HT1080 (cell line): ENCODE measurements at regions not wholly inside any gene's neighbourhood (a gene's known extent, or its start where the extent isn't known, plus 50 kb on each side); places are given as distances from the start of the nearest gene placed in this dataset.

ENCODE experiments used
- DNase-seq: peaks from one replicate; pipeline ENCODE4 v3.0.0-alpha.2; 2015; ENCODE audit warnings: low read depth

DNA sequence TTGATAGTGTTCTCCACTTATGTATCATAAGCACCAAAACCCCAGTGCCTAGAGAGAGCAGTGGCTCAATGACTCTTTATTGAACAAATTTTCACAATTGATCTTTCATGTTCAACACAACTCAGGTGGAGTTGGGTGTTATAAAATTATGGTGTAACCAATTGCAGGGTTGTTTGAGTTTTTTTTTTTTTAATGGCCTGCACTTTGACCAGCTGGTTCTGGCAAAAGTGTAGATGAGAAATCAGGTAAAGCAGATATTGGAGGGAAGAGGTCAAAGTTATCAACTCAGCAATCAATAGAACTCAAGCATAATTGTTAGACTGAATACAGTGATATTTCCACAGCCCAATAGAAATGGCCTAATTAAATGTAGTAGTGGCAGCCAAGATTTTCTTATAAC, 1386.3 kb downstream of the SUCLG1 start:
- no peak for DNase-seq

DNA sequence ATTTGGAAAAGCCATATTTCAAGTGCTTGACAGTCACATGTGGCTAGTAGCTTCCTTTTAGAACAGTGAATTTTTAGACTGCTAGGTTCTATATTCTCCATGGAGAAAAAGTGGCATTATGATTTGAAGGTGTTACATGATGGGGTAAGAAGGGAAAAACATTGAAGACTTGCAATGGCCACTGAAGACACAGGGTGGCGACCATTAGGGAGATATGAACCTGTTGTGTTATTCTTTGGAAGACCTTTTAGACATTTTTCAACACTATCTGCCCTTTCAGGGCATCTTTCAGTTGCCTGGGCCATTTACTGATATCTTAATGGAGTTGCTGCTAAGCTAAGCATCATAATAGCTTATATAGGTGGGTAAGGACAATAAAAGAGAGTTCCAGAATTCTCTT, 1387.2 kb downstream of the SUCLG1 start:
- DNase-seq, result no peak

DNA sequence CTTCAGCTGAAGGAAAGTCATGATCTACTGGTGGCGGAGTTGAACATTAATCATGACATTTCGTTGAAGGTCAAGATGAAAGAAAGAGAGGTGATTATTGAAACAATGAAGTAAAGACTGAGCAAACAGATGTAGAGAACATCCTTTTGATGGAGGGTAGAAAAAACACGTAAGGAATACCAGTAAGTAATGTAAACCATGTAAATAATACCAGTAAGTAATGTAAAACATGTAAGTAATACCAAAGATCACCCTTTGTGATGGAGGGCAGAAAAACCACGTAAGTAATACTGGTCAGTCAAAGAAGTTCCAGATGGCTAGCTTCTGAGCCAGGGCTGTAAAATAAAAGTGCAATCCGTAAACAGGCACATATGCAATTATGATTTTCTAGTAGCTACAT, 1387.7 kb downstream of the SUCLG1 start:
- DNase-seq, result no peak

DNA sequence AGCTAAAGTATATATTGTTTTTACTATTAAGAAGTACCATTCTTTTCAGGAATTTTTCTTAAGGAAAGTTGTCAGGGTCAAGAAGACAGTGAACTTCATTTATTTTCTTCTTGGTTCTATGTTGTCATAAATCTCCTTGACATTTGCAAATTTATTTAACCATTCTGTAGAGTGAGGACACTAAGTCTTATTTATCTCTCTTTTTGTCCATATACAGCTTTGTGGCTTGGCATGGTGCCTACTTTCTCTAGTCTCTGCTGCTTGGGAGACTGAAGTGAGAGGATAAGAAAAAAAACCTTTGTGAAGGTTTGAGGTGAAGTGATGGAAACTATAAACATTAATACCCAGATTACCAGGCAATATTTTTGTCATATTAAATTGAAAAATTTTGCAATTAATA, 1389.4 kb downstream of the SUCLG1 start:
- peak; percentile 51 for DNase-seq

DNA sequence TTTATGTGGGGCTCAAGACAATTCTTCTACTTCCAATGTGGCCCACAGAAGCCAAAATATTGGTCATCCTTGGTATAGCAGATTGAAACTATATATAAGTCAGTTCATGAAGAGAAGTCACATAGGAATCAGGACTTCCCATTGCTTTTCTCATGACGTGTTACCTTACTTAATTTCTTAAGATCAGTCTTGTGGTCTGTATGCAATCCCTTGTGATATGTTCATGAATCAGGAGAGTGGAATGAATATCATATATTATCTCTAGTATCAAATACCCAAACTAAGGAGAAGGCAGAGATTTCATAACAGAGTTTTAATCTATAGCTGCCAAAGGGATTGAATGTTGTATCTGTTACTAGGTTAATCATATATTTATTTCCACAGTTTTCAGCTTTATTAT, 1390.4 kb downstream of the SUCLG1 start:
- DNase-seq, result no peak

DNA sequence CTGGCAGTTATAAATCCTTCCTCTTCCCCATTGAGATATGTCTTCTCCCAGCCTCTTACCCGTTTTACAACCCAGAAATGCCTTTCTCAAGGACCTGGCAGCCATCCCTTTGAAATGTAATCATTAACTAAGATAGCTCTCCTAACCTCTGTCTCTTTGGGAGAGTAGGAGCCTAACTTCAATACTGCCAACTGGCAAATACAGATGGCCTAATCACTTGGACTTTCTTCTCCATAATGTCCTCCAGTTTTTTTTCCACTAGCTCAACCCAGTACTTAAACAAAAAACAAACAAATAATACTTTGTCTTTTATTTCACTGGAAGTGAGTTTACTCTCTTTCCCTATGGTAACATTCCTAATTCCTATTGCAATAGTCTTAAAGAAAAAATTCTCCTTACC, 1391.1 kb downstream of the SUCLG1 start:
- no peak for DNase-seq

DNA sequence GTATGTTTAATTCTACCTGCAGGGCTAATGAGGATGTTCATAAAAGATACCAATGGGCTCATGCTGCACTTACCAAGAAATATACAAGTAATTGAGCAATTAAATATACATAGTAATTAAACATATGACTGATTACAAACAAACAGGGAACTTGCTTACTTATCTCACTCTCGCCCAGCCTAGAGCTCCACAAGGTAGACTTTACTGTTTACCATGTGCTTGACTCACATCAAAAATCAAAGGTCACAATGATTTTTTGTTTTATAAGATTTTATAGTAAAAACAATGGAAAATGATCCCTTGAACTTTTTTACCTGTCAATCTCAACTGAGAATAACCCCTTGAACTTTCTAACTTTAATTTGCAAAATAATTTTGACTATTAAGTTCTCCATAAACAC, 1395.1 kb downstream of the SUCLG1 start:
- no peak for DNase-seq

DNA sequence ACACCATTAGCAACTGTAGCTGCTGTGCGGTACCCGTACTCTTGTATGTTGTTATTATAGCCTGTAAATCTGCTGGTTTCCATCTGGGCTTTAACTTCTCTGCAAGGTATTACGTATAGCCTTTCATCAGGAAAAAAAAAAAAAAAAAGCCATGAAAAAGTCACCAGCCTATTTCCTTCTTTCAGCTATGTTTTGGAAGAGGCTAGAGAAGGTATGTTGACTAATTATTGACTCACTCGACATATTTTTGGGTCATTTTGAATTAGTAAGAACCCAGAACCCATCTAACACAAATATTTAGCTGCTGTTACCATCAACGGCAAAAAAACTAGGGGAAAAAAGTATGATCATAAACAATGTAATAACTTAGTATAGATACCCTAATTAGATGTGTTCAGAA, 1395.6 kb downstream of the SUCLG1 start:
- DNase-seq, result no peak

DNA sequence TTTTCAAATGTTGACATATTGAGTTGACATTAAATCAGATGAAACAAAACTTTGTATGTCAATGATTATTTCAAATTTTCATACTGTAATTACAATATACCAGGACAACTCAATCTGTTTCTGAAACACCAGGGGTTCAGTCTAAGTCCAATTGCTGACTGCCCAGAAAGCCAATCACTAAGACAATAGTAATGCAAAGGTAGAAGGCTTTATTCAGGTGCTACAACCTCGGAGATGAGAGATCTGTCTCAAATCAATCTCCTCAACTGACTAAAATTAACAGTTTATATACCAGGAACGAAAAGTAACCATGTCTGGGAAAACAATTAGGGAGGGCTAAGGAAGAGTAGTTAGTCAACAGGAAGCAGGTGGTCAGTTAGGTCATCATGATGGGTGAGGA, 1400.4 kb downstream of the SUCLG1 start:
- DNase-seq, result peak; percentile 11

DNA sequence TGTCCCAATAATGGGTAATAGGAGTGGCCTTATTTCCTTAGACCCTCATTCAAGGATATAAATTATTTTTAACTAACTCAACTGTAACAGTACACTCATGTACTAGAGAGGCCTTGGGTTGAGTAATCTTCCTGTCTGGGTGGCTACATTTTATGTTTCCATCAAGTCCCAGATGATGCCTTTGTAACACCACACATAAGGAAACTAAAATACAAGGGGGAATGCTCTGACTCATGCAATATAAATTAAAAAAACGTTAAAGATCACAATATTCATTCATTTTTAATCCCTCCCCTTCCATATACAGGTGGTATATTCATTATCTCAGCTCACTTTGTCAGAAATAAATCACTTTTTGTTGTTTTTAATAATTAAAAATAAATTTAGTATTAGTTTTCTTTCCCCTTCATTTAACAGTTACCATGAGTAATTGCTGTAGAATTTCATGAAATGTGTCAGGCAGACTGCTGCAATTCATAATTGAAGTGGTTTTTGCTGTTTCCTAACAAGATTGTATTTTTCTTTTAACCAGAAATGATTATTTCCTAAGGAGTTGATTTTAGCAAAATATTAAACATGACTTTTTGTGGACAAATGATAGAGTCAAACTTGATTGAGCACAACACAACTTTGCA, 1403.6 kb downstream of the SUCLG1 start:
- peak; percentile 86 for DNase-seq

DNA sequence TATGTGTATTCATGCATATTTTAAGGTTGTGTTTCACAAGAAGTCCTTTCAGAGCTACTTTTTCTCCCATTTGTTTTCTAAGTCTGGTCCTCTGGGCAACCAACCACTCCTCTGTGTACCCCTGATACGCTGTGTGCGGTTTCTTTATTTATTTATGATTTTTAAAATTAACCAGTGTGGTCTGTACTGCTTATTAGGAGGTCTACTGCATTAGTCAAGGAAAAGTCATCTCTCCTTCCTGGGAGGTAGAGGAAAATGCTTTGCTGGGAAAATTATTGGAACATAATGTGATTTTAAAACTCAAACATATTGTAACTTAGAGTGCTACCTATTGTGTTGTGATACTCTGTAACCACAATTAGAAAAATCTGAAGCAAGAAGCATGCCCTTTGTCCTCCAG, 1404.3 kb downstream of the SUCLG1 start:
- DNase-seq, result no peak

DNA sequence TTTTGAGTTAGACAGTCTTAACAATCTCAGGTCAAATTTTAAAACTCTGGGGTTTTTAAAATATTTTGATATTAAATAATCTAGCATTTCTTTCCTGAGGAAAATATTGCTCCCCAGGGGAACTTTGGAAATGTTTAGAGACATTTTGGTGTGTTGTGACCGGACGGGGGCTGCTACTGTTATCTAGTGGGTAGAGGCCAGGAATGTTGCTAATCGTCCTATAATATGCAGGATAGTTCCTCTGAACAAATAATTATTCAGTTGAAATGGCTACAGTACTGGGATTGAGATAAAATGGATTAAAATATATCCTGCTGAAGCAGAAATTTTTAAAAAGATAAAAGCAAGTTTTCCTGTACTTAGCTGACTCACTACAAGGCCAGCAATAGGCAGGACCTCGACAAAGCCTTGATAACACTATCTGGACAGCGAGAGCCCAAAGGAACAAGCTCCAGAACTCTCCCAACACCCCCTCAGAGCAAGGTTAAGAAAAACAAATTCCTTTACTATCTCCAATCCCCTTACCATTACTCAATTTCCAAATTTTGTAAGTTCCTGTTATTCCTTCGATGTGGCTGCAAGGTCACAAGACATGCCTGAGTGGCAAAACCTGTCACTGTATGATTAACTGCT, 1407.4 kb downstream of the SUCLG1 start:
- no peak for DNase-seq

DNA sequence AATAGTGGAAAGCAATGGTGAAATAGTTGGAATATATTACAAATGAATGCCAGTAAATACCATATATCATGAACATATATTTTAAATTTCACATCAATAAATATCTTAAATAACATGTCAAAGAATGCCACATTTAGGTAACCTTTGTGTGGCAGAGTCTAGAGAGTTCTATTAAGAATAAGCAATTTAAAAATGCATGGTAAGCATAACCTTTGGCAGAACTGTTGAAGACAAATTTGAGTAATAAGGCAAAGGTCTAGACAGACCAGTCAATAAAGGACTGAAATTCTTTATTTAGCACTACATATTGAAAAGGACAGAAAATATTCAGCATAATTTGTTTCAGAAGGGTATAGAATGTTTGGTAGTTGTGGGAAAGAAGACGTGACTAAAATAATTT, 1417.0 kb downstream of the SUCLG1 start:
- no peak for DNase-seq

DNA sequence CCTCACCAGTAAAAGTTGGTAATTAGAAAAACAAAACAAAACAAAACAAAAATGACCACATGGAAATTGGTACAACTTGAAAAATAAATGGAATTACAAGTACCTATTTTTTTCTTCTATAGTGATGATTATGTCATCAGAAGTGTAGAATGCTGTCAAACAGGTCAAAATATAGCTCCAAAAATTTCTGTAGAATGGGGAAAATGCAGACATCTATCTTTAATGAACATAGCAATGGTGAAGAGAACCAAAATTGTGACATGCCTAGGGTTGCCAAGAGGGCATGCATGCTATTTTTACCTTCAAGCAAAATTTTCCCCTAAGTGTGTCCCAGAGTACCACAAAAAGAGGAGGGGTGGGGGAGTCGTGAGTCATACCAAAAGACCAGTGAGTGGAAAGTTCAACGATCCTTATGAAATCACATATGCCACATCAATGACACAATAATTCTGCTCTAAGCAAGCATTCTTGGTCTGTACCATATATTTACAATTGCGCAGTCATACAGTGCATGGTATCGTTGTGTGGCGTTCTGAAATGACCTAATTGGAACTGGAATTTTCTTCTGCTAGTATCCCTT, 1436.4 kb downstream of the SUCLG1 start:
- peak; percentile 10 for DNase-seq

DNA sequence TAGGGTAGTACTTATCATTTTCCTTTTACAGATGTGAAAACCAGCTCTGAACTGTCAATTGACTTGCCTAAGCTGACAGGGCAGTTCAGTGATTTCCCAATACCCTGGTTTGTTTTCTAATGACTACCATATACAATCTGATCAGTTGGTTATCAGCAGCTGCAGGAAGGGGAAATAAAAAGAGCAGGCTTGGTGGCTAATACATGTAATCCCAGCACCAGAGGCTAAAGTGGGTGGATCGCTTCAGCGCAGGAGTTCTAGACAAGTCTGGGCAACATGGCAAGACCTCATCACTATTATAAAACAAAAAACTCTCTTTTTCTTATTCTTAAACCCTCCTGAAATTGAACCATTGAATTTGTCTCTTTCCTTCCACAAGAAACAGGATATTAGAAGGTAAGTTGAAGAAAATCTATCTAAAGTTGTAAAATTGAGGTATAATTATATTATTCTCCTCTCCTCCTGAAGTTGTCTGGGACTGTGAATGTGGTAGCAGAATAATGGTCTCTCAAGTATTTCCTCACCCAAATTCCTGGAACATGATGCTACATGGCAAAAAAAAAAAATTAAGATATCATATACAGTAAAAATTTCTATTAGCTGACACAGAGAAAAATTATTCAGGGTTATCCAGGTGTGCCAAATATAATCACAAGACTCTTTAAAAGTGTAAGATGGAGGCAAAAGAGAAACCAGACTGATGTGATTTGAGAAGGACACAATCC, 1441.6 kb downstream of the SUCLG1 start:
- no peak for DNase-seq

DNA sequence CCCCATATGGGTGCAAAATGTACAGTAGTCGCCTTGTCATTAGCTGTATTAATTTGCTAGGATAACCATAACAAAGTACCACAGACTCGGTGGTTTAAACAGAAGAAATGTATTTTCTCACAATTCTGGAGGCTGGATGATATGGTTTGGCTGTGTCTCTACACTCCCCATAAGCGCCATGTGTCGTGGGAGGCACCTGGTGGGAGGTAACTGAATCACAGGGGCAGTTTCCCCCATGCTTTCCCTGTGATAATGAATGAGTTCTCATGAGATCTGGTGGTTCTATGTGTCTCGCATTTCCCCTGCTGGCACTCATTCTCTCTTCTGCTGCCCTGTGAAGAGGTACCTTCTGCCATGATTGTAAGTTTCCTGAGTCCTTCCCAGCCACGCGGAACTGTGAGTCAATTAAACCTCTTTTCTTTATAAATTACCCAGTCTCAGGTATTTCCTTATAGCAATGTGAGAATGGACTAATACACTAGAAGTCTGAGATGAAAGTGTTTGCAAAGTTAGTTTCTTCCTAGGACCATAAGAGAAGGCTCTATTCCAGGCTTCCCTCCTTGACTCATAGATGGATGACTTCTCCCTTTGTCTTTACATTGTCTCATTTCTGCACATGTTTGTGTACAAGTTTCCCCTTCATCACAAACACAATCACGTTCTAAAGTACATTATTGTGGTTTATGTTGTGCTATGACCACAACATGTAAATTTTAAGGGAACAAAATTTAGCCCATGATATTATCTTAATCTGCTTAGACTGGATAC, 1442.6 kb downstream of the SUCLG1 start:
- no peak for DNase-seq

DNA sequence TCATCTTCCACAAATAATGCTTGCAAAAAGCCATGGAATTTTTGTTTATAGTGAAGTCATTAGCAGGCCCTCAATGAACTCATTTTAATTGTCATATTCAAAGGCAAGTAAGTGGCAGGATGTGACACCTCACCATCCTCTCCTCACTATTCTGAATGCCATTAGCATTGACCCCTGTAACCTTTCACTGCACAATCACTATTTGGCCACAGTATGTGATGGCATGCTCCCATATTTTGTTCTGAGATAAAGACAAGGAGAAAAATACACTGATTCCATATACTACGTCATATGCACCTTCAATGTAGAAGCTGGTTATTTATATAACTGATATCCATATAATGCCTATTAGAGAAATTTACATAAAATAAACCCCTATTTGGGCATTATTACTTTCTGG, 1443.2 kb downstream of the SUCLG1 start:
- DNase-seq, result no peak

DNA sequence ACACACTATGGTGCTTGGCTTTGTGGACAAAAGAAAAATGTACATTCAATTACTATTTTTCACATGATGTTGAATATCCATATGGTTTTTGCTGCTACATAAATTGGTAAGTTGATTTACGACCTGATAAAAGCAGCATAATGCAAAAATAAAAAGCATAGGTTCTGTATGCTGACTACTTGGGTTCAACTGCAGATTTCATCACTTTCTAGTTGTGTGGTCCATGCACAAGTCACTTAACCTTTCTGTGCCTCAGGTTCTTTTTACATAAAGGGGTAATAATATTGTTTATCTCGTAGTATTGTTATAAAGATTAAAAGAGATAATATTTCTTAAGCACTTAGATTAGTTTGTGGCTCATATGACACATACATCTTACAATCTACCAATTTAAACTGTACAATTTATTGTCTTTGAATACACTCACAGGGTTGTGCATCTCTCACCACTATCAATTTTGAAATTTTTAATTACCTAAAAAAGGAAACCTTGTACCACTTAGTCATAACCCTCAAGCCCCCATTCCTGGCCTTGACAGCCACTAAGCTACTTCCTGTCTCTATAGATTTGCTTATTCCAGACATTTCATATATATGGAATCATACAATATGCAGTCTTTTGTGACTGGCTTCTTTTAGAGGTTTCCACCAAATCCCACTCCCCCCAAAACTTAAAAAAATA, 1443.9 kb downstream of the SUCLG1 start:
- no peak for DNase-seq

DNA sequence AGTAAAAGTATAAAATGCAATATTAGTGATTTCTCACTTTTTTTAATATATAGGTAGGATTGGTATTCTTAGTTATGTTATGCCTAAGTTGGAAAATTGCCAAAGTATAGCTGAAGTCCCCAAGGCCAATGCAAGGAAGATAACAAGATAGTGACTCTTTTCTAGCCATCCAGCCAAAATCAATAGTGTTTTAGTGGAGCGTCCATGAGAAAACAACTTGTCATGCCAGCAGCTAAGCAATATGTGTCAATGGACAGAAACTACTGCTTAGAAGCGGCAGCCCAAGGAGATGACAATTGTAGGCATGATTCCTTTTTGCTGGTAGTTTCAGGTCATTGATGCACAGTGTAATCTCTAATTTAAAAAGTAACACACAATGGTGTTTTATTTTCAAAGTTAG, 1444.6 kb downstream of the SUCLG1 start:
- no peak for DNase-seq

DNA sequence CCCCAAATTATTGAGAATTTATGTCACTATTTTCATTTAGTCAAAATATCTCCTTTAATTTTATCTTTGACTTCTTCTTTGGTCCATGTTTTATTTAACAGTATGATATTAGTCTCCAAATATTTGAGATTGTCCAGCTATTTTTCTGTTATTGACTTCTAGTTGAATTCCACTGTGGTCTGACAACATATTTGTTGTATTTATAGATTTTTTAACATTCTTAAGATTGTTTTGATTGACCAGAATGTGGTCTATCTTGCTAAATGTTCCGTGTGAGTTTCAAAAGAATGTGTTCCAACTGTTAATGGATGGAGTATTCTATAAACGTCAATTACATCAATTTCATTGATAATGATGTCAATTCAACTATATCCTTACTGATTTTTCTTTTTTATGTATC, 1452.1 kb downstream of the SUCLG1 start:
- no peak for DNase-seq

DNA sequence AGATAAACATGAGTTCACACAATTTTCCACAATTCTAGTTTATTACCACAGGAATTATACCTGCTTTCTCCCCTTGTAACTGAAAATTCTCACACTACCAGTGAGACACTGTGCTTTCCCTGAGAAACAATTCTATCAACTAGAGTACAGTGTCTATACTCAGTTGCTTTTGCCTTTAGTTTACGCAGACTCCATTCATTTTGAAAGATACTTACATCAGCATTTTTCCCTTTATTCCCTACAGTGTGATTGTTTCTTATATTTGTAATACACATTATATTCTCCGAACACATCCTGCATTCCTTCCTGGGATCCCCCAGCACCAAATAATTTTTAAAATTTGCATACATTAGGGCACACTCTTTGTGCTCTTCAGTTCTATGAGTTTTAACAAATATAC, 1455.5 kb downstream of the SUCLG1 start:
- no peak for DNase-seq
